Endodermal cell (in vitro differentiated cells): ENCODE measurements at regions not wholly inside any gene's neighbourhood (a gene's known extent, or its start where the extent isn't known, plus 50 kb on each side); places are given as distances from the start of the nearest gene placed in this dataset.

Experiments used
- DNase-seq: peaks from one replicate; pipeline ENCODE4 v3.0.0-alpha.2; 2017
- H3K27ac ChIP-seq: 2 replicates; pipeline ENCODE4 v1.5.1; 2013; ENCODE audit warnings: mild to moderate bottlenecking, low read depth, low read length, moderate library complexity
- H3K27me3 ChIP-seq: 2 replicates; pipeline ENCODE4 v1.6.1; 2013; ENCODE audit warnings: mild to moderate bottlenecking, low read length, moderate library complexity; ENCODE audit not compliant: insufficient read depth, control insufficient read depth, poor library complexity, severe bottlenecking
- H3K36me3 ChIP-seq: 2 replicates; pipeline ENCODE4 v1.7.0; 2013; ENCODE audit warnings: mild to moderate bottlenecking, low read length, moderate library complexity; ENCODE audit not compliant: control insufficient read depth, insufficient read depth
- H3K4me1 ChIP-seq: one replicate; pipeline ENCODE4 v1.7.0; 2013; ENCODE audit warnings: low read length; ENCODE audit not compliant: control insufficient read depth, insufficient read depth
- H3K4me3 ChIP-seq: 2 replicates; pipeline ENCODE4 v1.5.1; 2013; ENCODE audit warnings: mild to moderate bottlenecking, low read length, moderate library complexity
- H3K9ac ChIP-seq: 2 replicates; pipeline ENCODE4 v1.6.1; 2013; ENCODE audit warnings: mild to moderate bottlenecking, low read length, moderate library complexity; ENCODE audit not compliant: poor library complexity, severe bottlenecking; ENCODE audit errors: extremely low read depth
- H3K9me3 ChIP-seq: 2 replicates; pipeline ENCODE4 v1.6.1; 2013; ENCODE audit warnings: mild to moderate bottlenecking, low read length, moderate library complexity; ENCODE audit not compliant: control insufficient read depth
- H3K27ac Mint-ChIP-seq: 2 replicates; pipeline ENCODE4 v1.8.0; 2020; ENCODE audit warnings: mixed read lengths
- H3K27me3 Mint-ChIP-seq: 2 replicates; pipeline ENCODE4 v1.8.0; 2021; ENCODE audit warnings: mild to moderate bottlenecking, mixed read lengths; ENCODE audit not compliant: insufficient read depth
- H3K36me3 Mint-ChIP-seq: 2 replicates; pipeline ENCODE4 v1.8.0; 2020; ENCODE audit warnings: low read depth, mixed read lengths
- H3K4me1 Mint-ChIP-seq: 2 replicates; pipeline ENCODE4 v1.8.0; 2020; ENCODE audit warnings: mixed read lengths
- H3K4me3 Mint-ChIP-seq: 2 replicates; pipeline ENCODE4 v1.8.0; 2020; ENCODE audit warnings: mild to moderate bottlenecking, moderate library complexity, mixed read lengths
- H3K9me3 Mint-ChIP-seq: 2 replicates; pipeline ENCODE4 v1.8.0; 2020; ENCODE audit warnings: mild to moderate bottlenecking, mixed read lengths
- WGBS, 2 experiments: methylation state at CpG; one replicate each; pipeline versions ENCODE4 v1.1.5 to v1.1.7; 2013; ENCODE audit warnings: missing lambda C conversion rate in 2 of 2, mixed read lengths in 1 of 2; ENCODE audit not compliant: insufficient coverage in 1 of 2, insufficient read length in 1 of 2; 5-methylcytosine and 5-hydroxymethylcytosine counted together
- TF ChIP-seq, protein P1 (sequence below): fragments of 200-600 bp; sonication (generic); conservative IDR thresholded peaks from 2 replicates; pipeline ENCODE4 v1.5.0; 2021; ENCODE audit warnings: antibody characterized with exemption, mild to moderate bottlenecking

DNA sequence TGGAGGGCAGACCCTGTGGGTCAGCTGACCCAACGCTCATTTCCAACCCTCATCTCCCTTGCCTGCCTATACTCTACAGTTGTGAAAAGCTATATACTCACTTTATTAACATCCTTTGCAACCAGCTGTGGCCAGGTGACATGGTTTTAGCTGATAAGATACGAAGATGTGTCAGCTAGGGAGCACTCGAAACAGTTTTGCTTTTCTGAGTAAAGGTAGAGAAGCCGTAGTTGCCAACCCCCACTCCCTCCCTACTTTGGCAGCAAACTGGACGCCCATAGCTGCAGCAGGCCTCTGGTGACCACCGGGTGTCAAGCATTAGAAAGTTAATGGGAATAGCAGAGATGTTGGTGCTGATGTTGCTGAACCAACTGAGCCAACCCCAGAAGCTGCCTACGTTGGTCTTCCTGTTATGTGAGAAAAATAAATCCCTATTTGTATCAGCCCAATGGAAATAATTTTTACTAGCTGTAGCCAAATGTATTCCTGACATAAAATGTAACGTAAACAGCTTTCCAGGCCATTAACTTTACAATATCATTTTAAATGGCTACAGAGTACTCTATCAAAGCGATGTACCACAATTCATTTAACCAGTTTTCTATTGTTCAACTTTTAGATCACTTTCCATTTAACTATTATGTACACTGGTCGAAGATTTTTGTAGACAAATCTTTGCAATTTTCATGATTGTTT is 98.5 kb upstream of the TMCC3 start:
- Histone ChIP-seq H3K9ac (no peak overlapping the region), H3K27me3 (peaks cover 20% of the 10 kb centered on the region), H3K36me3 (no peaks in the 10 kb centered on the region), H3K4me3 (no peak overlapping the region), H3K4me1 (no peaks in the 10 kb centered on the region), H3K9me3 (no peaks in the 10 kb centered on the region), H3K27ac (no peak overlapping the region)
- Mint-ChIP-seq H3K9me3 (no peaks in the 10 kb centered on the region), H3K36me3 (no peaks in the 10 kb centered on the region), H3K4me3 (no peak overlapping the region), H3K27me3 (peaks cover 18% of the 10 kb centered on the region), H3K4me1 (no peaks in the 10 kb centered on the region), H3K27ac (no peak overlapping the region)
- whole genome bisulfite sequencing, 2 experiments: 95 to 97% methylated on average over 4 to 8 of the region's 10 CpGs
- TF ChIP-seq, protein P1, sequence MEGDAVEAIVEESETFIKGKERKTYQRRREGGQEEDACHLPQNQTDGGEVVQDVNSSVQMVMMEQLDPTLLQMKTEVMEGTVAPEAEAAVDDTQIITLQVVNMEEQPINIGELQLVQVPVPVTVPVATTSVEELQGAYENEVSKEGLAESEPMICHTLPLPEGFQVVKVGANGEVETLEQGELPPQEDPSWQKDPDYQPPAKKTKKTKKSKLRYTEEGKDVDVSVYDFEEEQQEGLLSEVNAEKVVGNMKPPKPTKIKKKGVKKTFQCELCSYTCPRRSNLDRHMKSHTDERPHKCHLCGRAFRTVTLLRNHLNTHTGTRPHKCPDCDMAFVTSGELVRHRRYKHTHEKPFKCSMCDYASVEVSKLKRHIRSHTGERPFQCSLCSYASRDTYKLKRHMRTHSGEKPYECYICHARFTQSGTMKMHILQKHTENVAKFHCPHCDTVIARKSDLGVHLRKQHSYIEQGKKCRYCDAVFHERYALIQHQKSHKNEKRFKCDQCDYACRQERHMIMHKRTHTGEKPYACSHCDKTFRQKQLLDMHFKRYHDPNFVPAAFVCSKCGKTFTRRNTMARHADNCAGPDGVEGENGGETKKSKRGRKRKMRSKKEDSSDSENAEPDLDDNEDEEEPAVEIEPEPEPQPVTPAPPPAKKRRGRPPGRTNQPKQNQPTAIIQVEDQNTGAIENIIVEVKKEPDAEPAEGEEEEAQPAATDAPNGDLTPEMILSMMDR: no peak
- DNase-seq: no peak

DNA sequence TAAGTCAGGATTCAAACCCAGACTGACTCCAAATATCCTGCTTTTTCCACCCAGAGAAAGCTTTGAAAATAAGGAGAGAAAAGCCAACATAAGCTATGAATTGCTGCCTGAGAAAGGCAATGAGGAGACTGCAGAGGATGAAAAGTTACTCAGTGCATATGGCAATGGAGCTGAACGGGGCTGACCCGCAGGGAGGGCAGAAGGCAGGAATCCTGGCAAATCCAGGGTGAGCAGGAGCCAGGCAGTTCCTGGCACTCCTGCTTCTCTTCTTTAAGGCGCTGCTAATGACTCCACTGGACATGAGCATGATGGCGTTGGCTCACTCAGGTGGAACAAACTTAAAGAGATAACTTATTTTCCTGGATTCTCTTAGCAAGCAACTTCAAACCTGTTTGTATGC is 95.2 kb upstream of the TMCC3 start:
- H3K9me3 ChIP-seq: no peaks in the 10 kb centered on the region
- H3K27ac ChIP-seq: no peak overlapping the region
- no peaks in the 10 kb centered on the region for H3K36me3 Mint-ChIP-seq

DNA sequence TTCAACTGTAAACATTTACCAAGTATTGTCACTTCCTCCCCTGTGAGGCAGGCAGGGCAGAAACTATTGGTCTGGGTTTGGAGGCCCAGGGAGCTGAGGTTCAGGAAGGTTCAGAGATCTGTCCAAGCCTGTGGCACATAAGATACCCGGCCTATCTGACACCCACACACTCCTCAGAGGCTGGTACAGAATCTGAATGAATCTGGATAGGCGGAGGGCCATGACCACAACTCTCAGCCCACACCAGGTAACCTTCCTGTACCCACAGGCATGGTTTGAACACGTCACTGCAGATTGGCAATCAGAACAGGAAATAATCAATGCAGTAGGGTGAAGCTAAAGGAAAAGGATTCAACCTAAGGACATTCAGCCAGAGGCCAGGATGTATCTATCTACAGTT is 92.8 kb upstream of the TMCC3 start:
- 92 to 100% methylated on average over 1 to 3 of the region's 3 CpGs for WGBS, 2 experiments

More for the DNA sequence above, 95.2 kb upstream of the TMCC3 start:
- peaks cover 15% of the 10 kb centered on the region for H3K4me1 Mint-ChIP-seq
- H3K4me3 Mint-ChIP-seq: no peak overlapping the region
- H3K27ac Mint-ChIP-seq: no peak overlapping the region
- Histone ChIP-seq H3K4me3 (no peak overlapping the region), H3K9ac (no peak overlapping the region), H3K27me3 (peaks cover 7% of the 10 kb centered on the region), H3K4me1 (no peaks in the 10 kb centered on the region), H3K36me3 (no peaks in the 10 kb centered on the region)
- H3K27me3 Mint-ChIP-seq: peaks cover 22% of the 10 kb centered on the region
- TF ChIP-seq, protein P1: no peak
- 90 to 97% methylated on average over 2 to 4 of the region's 4 CpGs for WGBS, 2 experiments
- DNase-seq: no peak
- H3K9me3 Mint-ChIP-seq: no peaks in the 10 kb centered on the region

More for the DNA sequence above, 92.8 kb upstream of the TMCC3 start:
- no peaks in the 10 kb centered on the region for H3K4me1 ChIP-seq
- Mint-ChIP-seq H3K27ac (no peak overlapping the region), H3K36me3 (no peaks in the 10 kb centered on the region), H3K27me3 (peaks cover 36% of the 10 kb centered on the region), H3K9me3 (no peaks in the 10 kb centered on the region), H3K4me3 (no peak overlapping the region), H3K4me1 (peaks cover 15% of the 10 kb centered on the region)
- no peak for DNase-seq
- no peaks in the 10 kb centered on the region for H3K36me3 ChIP-seq
- H3K9ac ChIP-seq: no peak overlapping the region
- TF ChIP-seq, protein P1: no peak
- no peak overlapping the region for H3K4me3 ChIP-seq
- H3K27me3 ChIP-seq: peaks cover 16% of the 10 kb centered on the region
- H3K9me3 ChIP-seq: no peaks in the 10 kb centered on the region
- H3K27ac ChIP-seq: no peak overlapping the region
